ENCODE measurements at regions not wholly inside any gene's neighbourhood (a gene's known extent, or its start where the extent isn't known, plus 50 kb on each side); places are given as distances from the start of the nearest gene placed in this dataset.
"Not testable (repeated sequence)": the region's sequence is repeated elsewhere in the genome, so short reads cannot be mapped to it uniquely, and the experiment has no call there.

DNA sequence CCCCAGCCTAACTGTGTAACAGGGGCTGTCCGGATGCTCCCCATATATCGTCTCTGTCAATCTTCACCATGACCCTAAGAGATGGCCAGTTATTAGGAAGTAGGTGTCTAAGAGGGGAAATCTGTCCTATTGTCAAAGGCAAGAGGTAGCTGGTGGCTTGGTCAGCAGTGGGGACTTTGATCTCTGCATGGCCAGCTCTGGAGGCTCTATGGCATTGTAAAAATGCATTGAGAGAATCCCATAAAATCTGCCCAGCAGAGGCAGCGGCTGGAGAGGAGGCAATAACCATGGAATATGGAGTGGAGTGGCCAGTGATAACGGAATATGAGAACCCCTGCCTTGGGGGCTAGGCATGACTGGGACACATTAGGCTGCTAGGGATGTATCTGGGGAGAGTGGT is 88.8 kb downstream of the MRM1 start:
- Histone ChIP-seq H3K27ac (no peak overlapping the region), H3K36me3 (no peaks in the 10 kb centered on the region), H3K27me3 (peaks cover 0 to 4% (median 0%) of the 10 kb centered on the region in 3 donors), H3K9me3 (no peaks in the 10 kb centered on the region), H3K4me1 (no peaks in the 10 kb centered on the region), H3K4me3 (no peak overlapping the region)
- DNase-seq, result no peak
- no peak for TF ChIP-seq POLR2AphosphoS5 (IDR thresholded peaks at IDR 0.05)
- TF ChIP-seq, protein P1, sequence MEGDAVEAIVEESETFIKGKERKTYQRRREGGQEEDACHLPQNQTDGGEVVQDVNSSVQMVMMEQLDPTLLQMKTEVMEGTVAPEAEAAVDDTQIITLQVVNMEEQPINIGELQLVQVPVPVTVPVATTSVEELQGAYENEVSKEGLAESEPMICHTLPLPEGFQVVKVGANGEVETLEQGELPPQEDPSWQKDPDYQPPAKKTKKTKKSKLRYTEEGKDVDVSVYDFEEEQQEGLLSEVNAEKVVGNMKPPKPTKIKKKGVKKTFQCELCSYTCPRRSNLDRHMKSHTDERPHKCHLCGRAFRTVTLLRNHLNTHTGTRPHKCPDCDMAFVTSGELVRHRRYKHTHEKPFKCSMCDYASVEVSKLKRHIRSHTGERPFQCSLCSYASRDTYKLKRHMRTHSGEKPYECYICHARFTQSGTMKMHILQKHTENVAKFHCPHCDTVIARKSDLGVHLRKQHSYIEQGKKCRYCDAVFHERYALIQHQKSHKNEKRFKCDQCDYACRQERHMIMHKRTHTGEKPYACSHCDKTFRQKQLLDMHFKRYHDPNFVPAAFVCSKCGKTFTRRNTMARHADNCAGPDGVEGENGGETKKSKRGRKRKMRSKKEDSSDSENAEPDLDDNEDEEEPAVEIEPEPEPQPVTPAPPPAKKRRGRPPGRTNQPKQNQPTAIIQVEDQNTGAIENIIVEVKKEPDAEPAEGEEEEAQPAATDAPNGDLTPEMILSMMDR (IDR thresholded peaks at IDR 0.05), result no peak
- no peak for TF ChIP-seq POLR2A (IDR thresholded peaks at IDR 0.05)
- TF ChIP-seq EP300 (IDR thresholded peaks at IDR 0.05), result no peak
- 59 to 79% methylated on average over 4 of the region's 4 CpGs for WGBS, 2 donors
- intact Hi-C loops (cut with DNase I), result no loop called here

DNA sequence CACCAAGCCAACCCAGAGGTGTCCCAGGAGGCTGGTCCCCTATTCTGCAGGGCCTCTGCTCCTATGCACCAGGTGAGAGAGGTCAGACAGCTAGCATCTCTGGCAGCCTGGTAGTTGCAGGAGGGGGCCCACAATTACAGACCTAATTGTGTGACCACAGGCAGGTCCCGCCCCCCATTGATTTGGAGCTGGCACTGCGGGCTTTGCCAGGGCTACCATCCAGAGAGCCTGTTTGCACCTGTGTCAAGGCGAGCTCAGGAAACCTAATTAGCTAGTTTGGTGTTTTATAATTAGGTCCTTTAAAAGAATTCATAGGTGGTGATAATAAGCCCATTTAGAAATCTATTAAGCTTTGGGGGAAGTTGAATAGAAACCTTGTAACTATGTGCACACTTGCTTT is 90.2 kb downstream of the MRM1 start:
- Histone ChIP-seq H3K4me3 (no peak overlapping the region), H3K9me3 (no peaks in the 10 kb centered on the region), H3K27ac (no peak overlapping the region), H3K27me3 (peaks cover 0 to 4% (median 0%) of the 10 kb centered on the region in 3 donors), H3K4me1 (no peaks in the 10 kb centered on the region), H3K36me3 (no peaks in the 10 kb centered on the region)
- DNase-seq, result no peak
- 64 to 77% methylated on average over 3 of the region's 3 CpGs for WGBS, 2 donors
- TF ChIP-seq EP300 (IDR thresholded peaks at IDR 0.05) (no peak), POLR2AphosphoS5 (IDR thresholded peaks at IDR 0.05) (no peak), POLR2A (IDR thresholded peaks at IDR 0.05) (no peak)
- TF ChIP-seq, protein P1 (IDR thresholded peaks at IDR 0.05), result no peak
- intact Hi-C loops (cut with DNase I), result no loop called here

DNA sequence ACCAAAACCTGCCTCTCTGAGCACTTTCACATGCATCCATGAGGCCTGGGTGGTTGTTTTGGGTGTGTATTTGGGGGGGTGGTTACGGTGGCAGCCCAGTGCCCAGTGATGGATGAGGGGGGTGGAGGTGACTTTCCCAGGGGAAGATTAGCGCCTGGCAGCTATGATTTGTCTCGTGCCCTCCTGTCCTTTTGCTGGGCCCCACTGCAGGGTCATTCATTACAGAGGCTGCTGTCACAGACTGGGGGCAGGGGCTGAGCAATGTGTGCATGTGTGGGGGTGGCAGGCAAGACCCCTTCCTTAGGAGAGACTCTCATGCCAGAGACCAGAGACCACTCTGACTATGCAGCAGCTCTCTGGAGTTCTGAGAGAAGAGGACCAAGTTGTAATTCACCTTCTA is 93.7 kb downstream of the MRM1 start:
- no peaks in the 10 kb centered on the region for H3K36me3 ChIP-seq
- peaks cover 0 to 16% (median 8%) of the 10 kb centered on the region in 3 donors for H3K27me3 ChIP-seq
- no peak overlapping the region for H3K27ac ChIP-seq
- WGBS, 2 donors, result 63 to 67% methylated on average over 3 of the region's 3 CpGs
- DNase-seq, result no peak
- H3K9me3 ChIP-seq, result no peaks in the 10 kb centered on the region
- no peaks in the 10 kb centered on the region for H3K4me1 ChIP-seq
- no peak overlapping the region for H3K4me3 ChIP-seq
- intact Hi-C loops (cut with DNase I), result no loop called here
- TF ChIP-seq, protein P1 (IDR thresholded peaks at IDR 0.05), result no peak
- TF ChIP-seq POLR2AphosphoS5 (IDR thresholded peaks at IDR 0.05) (no peak), EP300 (IDR thresholded peaks at IDR 0.05) (no peak)

DNA sequence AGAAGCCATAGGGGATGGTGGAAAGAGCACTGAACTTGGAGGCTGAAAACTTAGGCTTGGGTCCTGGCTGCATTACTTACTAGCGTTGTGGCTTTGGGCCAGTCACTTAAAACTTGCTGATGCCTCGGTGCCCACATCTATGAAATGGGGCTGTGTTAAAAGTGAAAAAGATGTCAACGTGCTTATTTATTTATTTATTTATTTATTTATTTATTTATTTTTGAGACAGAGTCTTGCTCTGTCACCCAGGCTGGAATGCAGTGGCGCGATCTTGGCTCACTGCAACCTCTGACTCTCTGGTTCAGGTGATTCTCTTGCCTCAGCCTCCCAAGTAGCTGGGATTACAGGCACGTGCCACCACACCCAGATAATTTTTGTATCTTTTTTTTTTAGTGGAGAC is 94.3 kb downstream of the MRM1 start:
- H3K9me3 ChIP-seq; DNase-seq; intact Hi-C loops (cut with DNase I); H3K4me1 ChIP-seq; H3K36me3 ChIP-seq; H3K27ac ChIP-seq; H3K4me3 ChIP-seq: not testable (repeated sequence)
- peaks cover 0 to 18% (median 8%) of the 10 kb centered on the region in 3 donors for H3K27me3 ChIP-seq
- 87 to 90% methylated on average over 6 of the region's 6 CpGs for WGBS, 2 donors

DNA sequence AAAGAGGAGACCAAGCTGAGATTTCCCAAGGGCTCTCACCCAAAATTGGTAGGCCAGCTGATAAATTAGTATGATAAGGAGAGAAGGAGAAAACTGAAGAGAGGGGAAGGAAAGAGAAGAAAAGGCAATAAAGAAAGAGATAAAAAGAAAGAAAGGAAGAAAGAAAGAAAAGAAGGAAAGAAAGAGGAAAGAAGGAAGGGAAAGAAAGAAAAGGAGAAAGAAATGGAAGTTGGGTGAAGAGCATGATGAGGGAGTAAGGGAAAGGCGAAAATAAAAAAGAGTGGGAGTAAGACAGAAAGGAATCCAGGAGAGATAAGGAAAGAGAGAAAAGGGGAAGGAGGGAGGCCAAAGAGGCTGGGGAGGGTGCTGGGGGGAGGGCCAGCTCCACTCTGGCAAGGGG is 95.4 kb downstream of the MRM1 start:
- Histone ChIP-seq H3K27me3 (peaks cover 0 to 28% (median 8%) of the 10 kb centered on the region in 3 donors), H3K36me3 (no peaks in the 10 kb centered on the region), H3K4me3 (no peak overlapping the region), H3K9me3 (no peaks in the 10 kb centered on the region), H3K27ac (no peak overlapping the region), H3K4me1 (no peaks in the 10 kb centered on the region)
- intact Hi-C loops (cut with DNase I), result no loop called here
- no peak for DNase-seq
- no peak for TF ChIP-seq POLR2AphosphoS5 (IDR thresholded peaks at IDR 0.05)
- TF ChIP-seq, protein P1 (IDR thresholded peaks at IDR 0.05), result no peak
- no peak for TF ChIP-seq POLR2A (IDR thresholded peaks at IDR 0.05)
- TF ChIP-seq EP300 (IDR thresholded peaks at IDR 0.05), result no peak
- 39 to 89% methylated on average over 1 of the region's 1 CpG for WGBS, 2 donors
